Vagina (tissue), 2 donors: ENCODE measurements at regions not wholly inside any gene's neighbourhood (a gene's known extent, or its start where the extent isn't known, plus 50 kb on each side); places are given as distances from the start of the nearest gene placed in this dataset.

ENCODE experiments used
- DNase-seq, 2 donors: peaks; one replicate each; pipeline ENCODE4 v3.0.0-alpha.2; 2017; ENCODE audit errors: extremely low spot score in 2 of 2
- H3K27ac ChIP-seq: fragments of 200-600 bp; sonication (generic); one replicate; pipeline ENCODE4 v1.5.1; 2019
- H3K27me3 ChIP-seq: fragments of 200-600 bp; sonication (generic); one replicate; pipeline ENCODE4 v1.5.1; 2019
- H3K36me3 ChIP-seq, 2 donors: fragments of 200-600 bp; sonication (generic); one replicate each; pipeline ENCODE4 v1.5.1; 2017 to 2019
- H3K4me1 ChIP-seq: fragments of 200-600 bp; sonication (generic); one replicate; pipeline ENCODE4 v1.5.1; 2019
- H3K4me3 ChIP-seq, 2 donors: fragments of 200-600 bp; sonication (generic); 1 replicate in 1 of 2; 2 replicates in 1 of 2; pipeline ENCODE4 v1.5.1; 2016 to 2019
- H3K9me3 ChIP-seq: fragments of 200-600 bp; sonication (generic); one replicate; pipeline ENCODE4 v1.5.1; 2019
- CTCF ChIP-seq, 3 experiments: fragments of 450-650 bp in 2 of 3; fragments of 200-600 bp in 1 of 3; sonication (generic) in 1 of 3; IDR thresholded peaks; one replicate each; pipeline ENCODE4 v1.5.1; 2017 to 2019; ENCODE audit warnings: antibody characterized with exemption in 3 of 3, mild to moderate bottlenecking in 2 of 3, moderate library complexity in 2 of 3
- POLR2A ChIP-seq, 2 donors: fragments of 450-650 bp; IDR thresholded peaks; one replicate each; pipeline ENCODE4 v1.6.1; 2017; ENCODE audit warnings: antibody characterized with exemption in 2 of 2, mild to moderate bottlenecking in 2 of 2, moderate library complexity in 2 of 2
- POLR2AphosphoS5 ChIP-seq, 2 donors: sonication (generic); formaldehyde crosslinking; IDR thresholded peaks; one replicate each; pipeline ENCODE4 v1.9.0; 2017; ENCODE audit warnings: antibody characterized with exemption in 2 of 2, mild to moderate bottlenecking in 2 of 2, low read depth in 1 of 2; ENCODE audit not compliant: insufficient read depth in 1 of 2
- intact Hi-C: fragments of 100-400 bp; cut with DNase I; formaldehyde crosslinking; loops from one replicate; pipeline ENCODE4 v1.15.1; 2023

DNA sequence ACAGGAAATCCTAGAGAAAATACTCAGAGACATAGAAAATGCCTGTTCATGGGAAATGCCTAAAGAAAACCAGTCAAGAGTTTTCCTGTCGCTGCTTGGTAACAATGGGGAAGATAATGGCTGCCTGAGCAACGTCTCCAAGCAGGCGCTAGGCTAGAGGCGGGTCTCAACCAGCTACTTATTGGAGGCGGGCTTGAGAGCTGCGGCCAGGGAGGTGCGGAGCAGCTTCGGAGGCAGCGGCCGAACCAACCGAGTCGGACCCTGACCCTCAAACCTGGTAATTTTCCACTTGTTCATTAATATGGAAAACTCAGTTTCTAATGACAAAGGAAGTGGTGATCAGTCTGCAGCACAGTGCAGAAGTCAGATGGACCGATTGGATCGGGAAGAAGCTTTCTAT, 173.1 kb downstream of the DTWD1 start:
- TF ChIP-seq POLR2AphosphoS5 (IDR thresholded peaks at IDR 0.05; ENCODE audit: insufficient read depth in 1 of 2, low read depth in 1 of 2) (no peak), CTCF (IDR thresholded peaks at IDR 0.05) (no peak), POLR2A (IDR thresholded peaks at IDR 0.05) (no peak)
- Histone ChIP-seq H3K36me3 (no peaks in the 10 kb centered on the region), H3K27me3 (no peaks in the 10 kb centered on the region), H3K4me1 (no peaks in the 10 kb centered on the region), H3K4me3 (no peak overlapping the region), H3K9me3 (no peaks in the 10 kb centered on the region), H3K27ac (no peak overlapping the region)
- DNase-seq: no peak
- intact Hi-C loops: no loop called here

DNA sequence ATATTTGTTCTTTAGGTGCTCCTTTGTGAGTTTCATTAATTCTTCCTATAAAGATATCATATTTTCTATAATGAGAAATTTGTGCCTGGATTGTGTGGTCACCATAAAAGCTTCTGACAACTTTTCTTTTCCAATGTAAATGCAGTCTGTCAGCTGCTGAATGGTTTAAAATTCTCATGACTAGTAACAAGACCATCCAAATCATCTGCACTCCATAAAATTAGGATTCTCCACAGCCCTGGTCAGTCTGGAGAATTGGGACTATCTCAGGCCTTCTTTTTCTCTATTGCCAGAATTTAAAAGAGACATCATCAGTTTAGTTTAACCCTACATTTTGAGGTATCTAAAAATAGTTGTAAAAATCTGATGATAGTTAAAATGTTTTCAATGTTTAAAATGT, 180.9 kb downstream of the DTWD1 start:
- Histone ChIP-seq H3K4me3 (no peak overlapping the region), H3K9me3 (no peaks in the 10 kb centered on the region), H3K36me3 (no peaks in the 10 kb centered on the region), H3K27ac (peak overlapping the region; percentile 52), H3K27me3 (no peaks in the 10 kb centered on the region), H3K4me1 (peaks cover 13% of the 10 kb centered on the region)
- intact Hi-C loops: no loop called here
- no peak for TF ChIP-seq POLR2AphosphoS5 (IDR thresholded peaks at IDR 0.05; ENCODE audit: insufficient read depth in 1 of 2, low read depth in 1 of 2)
- no peak for TF ChIP-seq CTCF (IDR thresholded peaks at IDR 0.05)
- no peak for TF ChIP-seq POLR2A (IDR thresholded peaks at IDR 0.05)
- DNase-seq: no peak
